RCC 7860 (cell line): ENCODE measurements at regions not wholly inside any gene's neighbourhood (a gene's known extent, or its start where the extent isn't known, plus 50 kb on each side); places are given as distances from the start of the nearest gene placed in this dataset.

Experiments
- DNase-seq: peaks from one replicate; pipeline ENCODE4 v3.0.0-alpha.2; 2015; ENCODE audit warnings: low spot score
- FAIRE-seq: peaks from 2 replicates; lab custom pipeline; 2012; peaks lifted over from hg19 to GRCh38; lab: Jason Lieb, UNC

GRCh38 chr2:216553482-216554240, 55.0 kb downstream of the RPL37A start:
- DNase-seq: no peak
- FAIRE-seq: no peak

- DNase-seq (no peak), FAIRE-seq (no peak)
Observed at GRCh38 chr2:216554286-216554685, 55.6 kb downstream of the RPL37A start.

GRCh38 chr2:216554755-216555154, 56.1 kb downstream of the RPL37A start:
- DNase-seq: no peak
- FAIRE-seq: no peak

- DNase-seq (peak; percentile 14), FAIRE-seq (no peak)
Observed at GRCh38 chr2:216555274-216555673, 56.6 kb downstream of the RPL37A start.

GRCh38 chr2:216556202-216556601, 57.6 kb downstream of the RPL37A start:
- DNase-seq: no peak
- no peak for FAIRE-seq

- FAIRE-seq: no peak
- DNase-seq: no peak
Observed at GRCh38 chr2:216557413-216557812, 58.8 kb downstream of the RPL37A start.

- DNase-seq: no peak
- FAIRE-seq: no peak
Observed at GRCh38 chr2:216557820-216558219, 59.2 kb downstream of the RPL37A start.

- FAIRE-seq: no peak
- no peak for DNase-seq
Observed at GRCh38 chr2:216559625-216560156, 61.0 kb downstream of the RPL37A start.

- no peak for FAIRE-seq
- DNase-seq: no peak
Observed at GRCh38 chr2:216560838-216561270, 62.2 kb downstream of the RPL37A start.

- DNase-seq (no peak), FAIRE-seq (no peak)
Observed at GRCh38 chr2:216562696-216563435, 64.2 kb downstream of the RPL37A start.

- FAIRE-seq (no peak), DNase-seq (no peak)
Observed at GRCh38 chr2:216563646-216564045, 65.0 kb downstream of the RPL37A start.

GRCh38 chr2:216564611-216565010, 66.0 kb downstream of the RPL37A start:
- DNase-seq: no peak
- FAIRE-seq: no peak

- DNase-seq: no peak
- FAIRE-seq: no peak
Observed at GRCh38 chr2:216565956-216566355, 67.3 kb upstream of the IGFBP2 start.

GRCh38 chr2:216568576-216568975, 64.6 kb upstream of the IGFBP2 start:
- FAIRE-seq (no peak), DNase-seq (no peak)

GRCh38 chr2:216569765-216570164, 63.5 kb upstream of the IGFBP2 start:
- DNase-seq (no peak), FAIRE-seq (no peak)

- FAIRE-seq: no peak
- no peak for DNase-seq
Observed at GRCh38 chr2:216570357-216570756, 62.9 kb upstream of the IGFBP2 start.

- FAIRE-seq: no peak
Observed at GRCh38 chr2:216571178-216571908, 61.9 kb upstream of the IGFBP2 start.

GRCh38 chr2:216571909-216572513, 61.2 kb upstream of the IGFBP2 start:
- no peak for DNase-seq
- FAIRE-seq: no peak

More at GRCh38 chr2:216571178-216571908, 61.9 kb upstream of the IGFBP2 start:
- no peak for DNase-seq

- FAIRE-seq (no peak), DNase-seq (no peak)
Observed at GRCh38 chr2:216572582-216573578, 60.3 kb upstream of the IGFBP2 start.

- DNase-seq: no peak
- no peak for FAIRE-seq
Observed at GRCh38 chr2:216574046-216574445, 59.2 kb upstream of the IGFBP2 start.
